SKM-1 (cell line): ENCODE measurements at regions not wholly inside any gene's neighbourhood (a gene's known extent, or its start where the extent isn't known, plus 50 kb on each side); places are given as distances from the start of the nearest gene placed in this dataset.

Experiments
- DNase-seq: peaks from one replicate; lab custom pipeline; 2025; ENCODE audit not compliant: unreplicated experiment; lab: John Stamatoyannopoulos, UW

GRCh38 chr22:46053563-46054090, 76.7 kb upstream of the WNT7B start:
- DNase-seq, result no peak

- no peak for DNase-seq
Observed at GRCh38 chr22:46054091-46055073, 77.4 kb upstream of the WNT7B start.

GRCh38 chr22:46055181-46055875, 78.4 kb upstream of the WNT7B start:
- DNase-seq, result no peak

GRCh38 chr22:46055911-46056545, 79.1 kb upstream of the WNT7B start:
- no peak for DNase-seq

GRCh38 chr22:46056546-46057245, 79.7 kb upstream of the WNT7B start:
- no peak for DNase-seq

- DNase-seq, result no peak
Observed at GRCh38 chr22:46057246-46058090, 80.5 kb upstream of the WNT7B start.

- no peak for DNase-seq
Observed at GRCh38 chr22:46058091-46058420, 81.1 kb upstream of the WNT7B start.

GRCh38 chr22:46058591-46059519, 81.9 kb upstream of the WNT7B start:
- no peak for DNase-seq

- DNase-seq, result no peak
Observed at GRCh38 chr22:46060292-46061123, 83.5 kb upstream of the WNT7B start.

- DNase-seq, result no peak
Observed at GRCh38 chr22:46061124-46061500, 84.2 kb upstream of the WNT7B start.

GRCh38 chr22:46061501-46062231, 84.7 kb upstream of the WNT7B start:
- DNase-seq, result no peak

- no peak for DNase-seq
Observed at GRCh38 chr22:46062232-46062615, 85.3 kb upstream of the WNT7B start.

- DNase-seq, result no peak
Observed at GRCh38 chr22:46062971-46063631, 86.1 kb upstream of the WNT7B start.

- no peak for DNase-seq
Observed at GRCh38 chr22:46063846-46064227, 86.5 kb upstream of the PPARA start.

GRCh38 chr22:46064228-46064965, 85.9 kb upstream of the PPARA start:
- DNase-seq, result no peak

- no peak for DNase-seq
Observed at GRCh38 chr22:46064966-46065666, 85.2 kb upstream of the PPARA start.
